ENCODE measurements at regions not wholly inside any gene's neighbourhood (a gene's known extent, or its start where the extent isn't known, plus 50 kb on each side); places are given as distances from the start of the nearest gene placed in this dataset.

DNA sequence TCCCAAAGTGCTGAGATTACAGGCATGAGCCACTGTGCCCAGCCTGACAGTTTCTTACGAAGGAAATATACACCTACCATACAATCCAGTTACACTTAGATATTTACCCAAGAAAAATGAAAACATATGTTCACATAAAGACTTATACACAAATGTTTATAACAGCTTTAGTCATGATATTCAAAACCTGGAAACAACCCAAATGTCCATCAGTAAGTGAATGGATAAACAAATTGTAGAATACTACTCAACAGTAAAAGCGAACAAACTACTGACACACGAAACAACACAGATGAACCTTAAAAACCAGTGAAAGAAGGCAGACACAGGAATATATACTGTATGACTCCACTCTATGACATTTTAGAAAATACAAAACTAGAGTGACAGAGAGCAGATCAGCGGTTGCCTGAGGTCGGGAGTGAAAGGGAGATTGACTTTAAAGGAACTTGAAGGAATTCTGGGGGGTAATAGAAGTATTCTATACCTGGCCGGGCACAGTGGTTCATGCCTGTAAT lies 83.6 kb downstream of the SPRING1 start:
- TF ChIP-seq, protein P1, sequence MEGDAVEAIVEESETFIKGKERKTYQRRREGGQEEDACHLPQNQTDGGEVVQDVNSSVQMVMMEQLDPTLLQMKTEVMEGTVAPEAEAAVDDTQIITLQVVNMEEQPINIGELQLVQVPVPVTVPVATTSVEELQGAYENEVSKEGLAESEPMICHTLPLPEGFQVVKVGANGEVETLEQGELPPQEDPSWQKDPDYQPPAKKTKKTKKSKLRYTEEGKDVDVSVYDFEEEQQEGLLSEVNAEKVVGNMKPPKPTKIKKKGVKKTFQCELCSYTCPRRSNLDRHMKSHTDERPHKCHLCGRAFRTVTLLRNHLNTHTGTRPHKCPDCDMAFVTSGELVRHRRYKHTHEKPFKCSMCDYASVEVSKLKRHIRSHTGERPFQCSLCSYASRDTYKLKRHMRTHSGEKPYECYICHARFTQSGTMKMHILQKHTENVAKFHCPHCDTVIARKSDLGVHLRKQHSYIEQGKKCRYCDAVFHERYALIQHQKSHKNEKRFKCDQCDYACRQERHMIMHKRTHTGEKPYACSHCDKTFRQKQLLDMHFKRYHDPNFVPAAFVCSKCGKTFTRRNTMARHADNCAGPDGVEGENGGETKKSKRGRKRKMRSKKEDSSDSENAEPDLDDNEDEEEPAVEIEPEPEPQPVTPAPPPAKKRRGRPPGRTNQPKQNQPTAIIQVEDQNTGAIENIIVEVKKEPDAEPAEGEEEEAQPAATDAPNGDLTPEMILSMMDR (IDR thresholded peaks at IDR 0.05; ENCODE audit: borderline replicate concordance, insufficient read depth, low read depth, low read length): no peak
- no peak overlapping the region for H3K4me3 ChIP-seq (ENCODE audit: low read depth, low read length)

DNA sequence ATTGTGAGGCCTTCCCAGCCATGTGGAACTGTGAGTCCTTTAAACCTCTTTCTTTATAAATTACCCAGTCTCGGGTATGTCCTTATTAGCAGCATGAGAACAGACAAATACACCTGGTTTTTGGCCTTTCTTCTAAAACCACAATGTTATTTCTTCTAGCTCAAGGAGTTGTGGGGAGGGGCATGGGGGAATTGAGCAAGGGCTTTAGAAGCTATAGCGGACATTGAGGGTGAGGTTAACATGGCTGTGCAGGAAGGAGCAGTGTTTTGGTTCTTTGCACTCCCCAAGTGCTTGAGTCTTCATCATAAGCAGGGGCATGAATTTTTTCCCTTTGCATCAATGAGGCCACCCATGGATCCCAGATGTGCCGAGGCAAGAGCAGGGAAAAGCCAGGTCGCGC lies 86.8 kb downstream of the SPRING1 start:
- TF ChIP-seq, protein P1 (IDR thresholded peaks at IDR 0.05; ENCODE audit: borderline replicate concordance, insufficient read depth, low read depth, low read length): no peak
- no peak overlapping the region for H3K4me3 ChIP-seq (ENCODE audit: low read depth, low read length)

DNA sequence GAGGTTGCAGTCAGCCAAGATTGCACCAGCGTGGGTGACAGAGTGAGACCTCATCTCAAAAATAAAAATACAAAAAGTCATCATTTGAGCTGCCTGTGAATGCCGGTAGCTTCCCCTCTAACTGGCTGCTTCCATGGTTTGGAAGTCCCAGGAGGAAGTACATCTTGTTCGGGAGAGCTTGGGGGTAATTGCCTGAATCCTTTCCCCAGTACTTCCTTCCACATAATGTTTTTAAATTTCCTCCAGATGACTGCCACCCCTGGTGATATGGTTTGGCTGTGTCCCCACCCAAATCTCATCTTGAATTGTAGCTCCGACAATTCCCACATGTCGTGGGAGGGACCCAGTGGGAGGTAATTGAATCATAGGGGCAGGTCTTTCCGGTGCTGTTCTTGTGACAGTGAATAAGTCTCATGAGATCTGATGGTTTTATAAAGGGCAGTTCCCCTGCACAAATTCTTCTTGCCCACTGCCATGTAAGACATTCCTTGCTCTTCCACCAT lies 87.2 kb downstream of the SPRING1 start:
- TF ChIP-seq, protein P1 (IDR thresholded peaks at IDR 0.05; ENCODE audit: borderline replicate concordance, insufficient read depth, low read depth, low read length): no peak
- no peak overlapping the region for H3K4me3 ChIP-seq (ENCODE audit: low read depth, low read length)

DNA sequence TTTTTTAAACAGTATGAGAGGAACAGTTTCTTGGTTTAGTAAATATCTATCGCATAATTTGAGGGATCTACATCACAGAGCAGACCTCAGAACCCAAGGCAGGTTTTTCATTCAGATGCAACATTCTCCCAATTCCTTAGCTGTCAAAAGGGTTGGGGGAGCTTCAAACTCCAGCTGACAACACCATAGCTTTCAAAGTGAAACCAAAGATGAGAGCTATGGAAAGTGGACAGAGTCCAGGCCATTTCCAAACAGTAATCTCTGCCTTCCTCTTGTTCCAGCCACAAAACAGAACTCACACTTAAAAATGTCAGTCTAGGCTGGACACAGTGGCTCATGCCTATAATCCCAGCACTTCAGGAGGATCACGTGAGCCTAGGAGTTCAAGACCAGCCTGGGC lies 87.8 kb downstream of the SPRING1 start:
- H3K4me3 ChIP-seq (ENCODE audit: low read depth, low read length): no peak overlapping the region
- TF ChIP-seq, protein P1 (IDR thresholded peaks at IDR 0.05; ENCODE audit: borderline replicate concordance, insufficient read depth, low read depth, low read length): no peak

DNA sequence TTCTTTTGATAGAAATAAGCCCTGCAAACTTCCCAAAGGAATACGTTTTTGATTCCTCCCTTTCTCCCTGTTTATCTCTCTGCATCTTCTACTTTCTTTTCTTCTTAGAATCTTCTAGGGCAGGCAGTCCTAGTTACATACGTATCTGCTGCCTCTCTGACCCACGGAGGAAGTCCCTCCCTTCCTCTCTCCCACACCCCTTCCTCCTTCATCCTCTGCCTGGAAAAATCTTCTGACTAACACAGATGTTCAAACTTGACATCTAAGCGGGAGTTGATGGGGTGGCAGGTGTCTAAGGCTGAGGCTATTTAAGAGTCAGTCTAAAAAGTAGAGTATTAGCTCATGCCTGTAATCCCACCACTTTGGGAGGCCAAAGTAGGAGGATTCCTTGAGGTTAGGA lies 88.6 kb downstream of the MAP1LC3B2 start:
- TF ChIP-seq, protein P1 (IDR thresholded peaks at IDR 0.05; ENCODE audit: borderline replicate concordance, insufficient read depth, low read depth, low read length): no peak
- no peak overlapping the region for H3K4me3 ChIP-seq (ENCODE audit: low read depth, low read length)

DNA sequence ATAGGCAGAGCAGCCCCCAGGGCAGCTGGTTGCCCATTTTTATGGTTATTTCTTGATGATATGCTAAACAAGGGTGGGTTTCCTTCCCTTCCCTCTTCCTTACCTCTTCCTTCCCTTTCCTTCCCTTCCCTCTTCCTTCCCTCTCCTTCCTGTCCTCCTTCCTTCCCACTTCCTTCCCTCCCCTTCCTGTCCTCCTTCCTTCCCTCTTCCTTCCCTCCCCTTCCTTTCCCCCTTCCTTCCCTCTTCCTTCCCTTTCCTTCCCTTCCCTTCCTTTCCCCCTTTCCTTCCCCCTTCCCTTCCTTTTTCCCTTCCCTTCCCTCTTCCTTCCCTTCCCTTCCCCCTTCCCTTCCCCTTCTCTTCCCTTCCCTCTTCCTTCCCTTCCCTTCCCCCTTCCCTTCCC lies 87.7 kb downstream of the MAP1LC3B2 start:
- TF ChIP-seq, protein P1 (IDR thresholded peaks at IDR 0.05; ENCODE audit: borderline replicate concordance, insufficient read depth, low read depth, low read length): no peak
- H3K4me3 ChIP-seq (ENCODE audit: low read depth, low read length): no peak overlapping the region

DNA sequence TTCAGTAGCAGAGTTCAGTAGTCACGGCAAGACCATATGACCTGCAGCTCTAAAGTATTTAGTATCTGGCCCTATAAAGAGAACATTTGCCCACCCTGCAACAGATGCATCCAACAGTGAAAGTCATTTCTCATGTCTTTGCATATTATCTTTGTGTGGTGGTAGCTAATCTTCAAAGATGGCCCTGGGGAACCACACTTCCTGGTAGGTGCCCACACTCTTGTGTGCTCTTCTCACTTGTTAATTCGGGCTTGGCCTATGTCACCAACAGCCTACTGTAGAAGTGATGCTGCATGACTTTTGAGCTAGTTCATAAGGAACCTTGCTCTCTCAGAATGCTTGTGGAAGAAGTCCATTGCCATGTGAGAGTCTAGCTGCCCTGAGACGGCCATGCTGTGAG lies 85.6 kb downstream of the MAP1LC3B2 start:
- H3K4me3 ChIP-seq (ENCODE audit: low read depth, low read length): no peak overlapping the region
- TF ChIP-seq, protein P1 (IDR thresholded peaks at IDR 0.05; ENCODE audit: borderline replicate concordance, insufficient read depth, low read depth, low read length): no peak

Measured in GM12875 (cell line).